CD1c-positive myeloid dendritic cell (primary cell): ENCODE measurements at regions not wholly inside any gene's neighbourhood (a gene's known extent, or its start where the extent isn't known, plus 50 kb on each side); places are given as distances from the start of the nearest gene placed in this dataset.

Source experiments
- DNase-seq: peaks from one replicate; pipeline ENCODE4 v3.0.0-alpha.2; 2016; ENCODE audit errors: extremely low spot score

DNA sequence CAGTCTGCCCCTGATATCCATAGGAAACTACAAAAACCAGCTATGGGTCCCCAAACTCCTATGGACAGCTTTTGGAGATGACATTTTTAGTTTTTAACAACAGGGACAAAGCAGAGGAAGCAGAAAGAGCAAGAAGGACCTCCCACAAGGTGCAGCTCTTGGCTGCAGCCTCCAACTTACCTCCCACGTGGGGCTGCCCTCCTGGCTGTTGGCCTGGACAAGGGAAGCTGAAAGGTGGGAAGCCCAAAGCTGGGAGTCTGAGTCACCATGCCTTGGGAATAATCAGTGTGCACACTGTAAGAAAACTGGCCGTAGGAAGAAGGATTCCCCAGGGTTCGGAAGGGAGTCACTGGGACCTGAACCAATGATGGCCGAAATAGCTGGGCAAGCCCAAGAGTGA lies 51.8 kb upstream of the PAX1 start:
- no peak for DNase-seq

DNA sequence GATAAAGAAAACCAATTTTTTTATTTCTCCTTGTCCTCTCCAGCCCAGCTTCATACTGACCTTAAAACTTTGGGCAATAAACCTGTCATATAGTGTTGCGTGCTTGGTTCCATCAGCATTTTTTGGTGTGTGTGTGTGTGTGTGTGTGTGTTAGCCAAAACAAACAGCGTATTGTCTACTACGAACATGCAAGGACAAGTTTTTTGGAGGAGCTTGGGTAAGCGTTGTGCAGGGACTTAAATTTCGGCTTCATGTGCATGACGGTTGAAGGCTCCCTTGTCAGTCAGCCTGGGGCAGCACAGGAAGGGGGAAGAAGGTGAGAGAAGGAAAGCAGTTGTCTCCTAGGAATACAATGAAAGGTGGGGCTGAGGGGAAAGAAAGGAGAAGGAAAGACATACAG lies 62.0 kb upstream of the PAX1 start:
- no peak for DNase-seq

DNA sequence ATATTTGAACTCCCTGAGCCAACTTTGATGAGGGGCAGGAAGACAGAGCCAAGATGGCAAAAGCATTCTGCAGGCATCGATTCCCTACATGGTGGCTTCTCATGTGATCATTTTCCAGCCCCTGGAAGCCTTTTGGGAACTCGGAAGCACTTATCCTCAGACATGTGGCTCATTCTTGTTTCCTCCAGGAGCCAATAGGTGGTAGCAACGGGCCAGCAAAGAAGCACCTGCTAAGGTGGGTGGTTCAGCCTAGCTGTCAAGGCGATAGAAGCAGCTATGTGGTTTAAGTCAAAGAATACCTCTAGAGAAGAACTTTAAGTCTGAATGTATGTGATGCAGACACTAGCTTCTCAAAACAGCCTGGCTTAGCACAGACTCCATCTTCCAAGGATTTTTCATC lies 64.9 kb upstream of the PAX1 start:
- DNase-seq = no peak

DNA sequence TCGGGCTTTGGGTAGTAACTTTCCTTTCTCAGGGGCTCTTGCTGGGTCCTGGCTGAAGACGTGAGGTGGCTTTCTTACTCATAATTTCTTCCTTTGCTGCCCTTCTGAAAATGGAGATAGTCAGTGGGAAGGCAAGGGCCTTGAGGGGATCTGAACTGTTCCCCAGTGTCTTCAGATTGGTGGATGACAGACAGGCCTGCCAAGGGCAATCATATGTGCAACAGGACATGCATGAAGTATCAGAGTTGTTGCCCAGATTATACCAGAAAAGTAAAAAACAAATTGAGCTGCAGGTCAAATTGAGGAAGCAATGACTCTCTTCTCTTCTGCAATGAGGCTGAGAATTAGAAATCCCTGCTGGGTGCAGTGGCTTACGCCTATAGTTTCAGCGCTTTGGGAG lies 71.6 kb upstream of the PAX1 start:
- no peak for DNase-seq

DNA sequence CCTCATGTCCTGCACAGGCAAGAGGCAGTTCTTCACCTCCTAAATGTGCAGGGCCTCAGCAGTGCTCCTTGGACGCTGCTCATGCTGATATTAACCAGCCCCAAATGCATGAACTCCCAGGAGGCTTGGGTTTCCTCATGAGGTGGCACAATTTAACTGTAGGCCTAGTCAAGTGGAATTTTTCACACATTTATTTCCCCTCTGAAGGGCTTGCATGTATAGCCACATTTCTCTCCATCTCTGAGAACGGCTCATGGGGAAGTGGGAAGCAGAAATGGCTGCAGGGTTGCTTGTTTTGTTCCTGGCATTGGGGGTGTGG lies 72.8 kb upstream of the PAX1 start:
- no peak for DNase-seq

DNA sequence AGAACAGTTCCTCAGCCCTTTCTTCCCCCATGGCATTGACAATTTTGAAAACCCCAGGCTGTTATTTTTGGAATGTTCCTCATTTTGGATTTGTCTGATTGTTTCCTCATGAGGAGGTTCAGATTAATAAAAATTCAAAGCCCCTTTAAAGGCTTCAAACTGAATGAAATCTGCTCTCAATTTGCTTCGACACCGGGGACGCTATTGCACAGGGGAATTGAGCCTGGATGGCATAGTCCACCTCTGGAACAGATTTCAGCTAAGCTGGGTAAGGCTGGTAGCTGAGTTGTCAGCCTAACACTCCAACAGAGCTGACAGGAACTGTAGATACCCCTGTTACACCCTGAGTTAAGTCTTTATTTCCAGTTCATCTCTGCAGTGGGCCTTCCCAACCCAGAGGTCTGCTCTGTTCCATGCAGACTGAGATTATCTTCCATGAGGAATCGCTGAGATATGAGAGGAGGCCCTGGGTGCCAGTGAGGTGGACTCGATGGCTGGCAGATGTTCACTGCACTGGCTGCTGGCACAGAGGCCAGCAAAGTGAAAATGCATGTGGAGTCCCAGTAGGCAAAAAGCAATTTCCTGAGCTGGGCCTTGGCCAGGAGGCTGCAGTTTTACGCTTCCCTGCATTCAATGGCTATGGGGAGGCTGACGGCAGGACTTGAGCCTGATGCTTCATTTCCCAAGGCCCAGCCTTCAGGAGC lies 73.3 kb upstream of the PAX1 start:
- no peak for DNase-seq

DNA sequence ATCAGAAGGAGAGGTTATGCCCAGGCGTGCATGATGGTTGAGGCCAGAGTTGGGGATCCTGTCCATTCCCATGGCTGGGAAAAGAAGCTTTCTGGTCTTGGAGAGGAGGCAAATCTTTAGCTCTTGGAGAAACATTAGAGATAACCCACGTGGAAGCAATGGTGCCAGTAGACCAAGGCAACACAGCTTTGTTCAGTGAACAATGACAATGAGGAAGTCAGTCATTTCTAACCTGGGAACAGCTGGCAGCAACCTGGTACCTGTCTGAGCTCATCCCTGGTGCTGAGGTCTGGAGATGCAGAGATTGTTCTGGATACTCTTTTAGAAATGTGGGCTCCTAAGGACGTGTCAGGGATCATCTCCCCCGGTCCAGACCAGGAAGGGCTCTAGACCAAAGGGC lies 76.7 kb upstream of the PAX1 start:
- no peak for DNase-seq

DNA sequence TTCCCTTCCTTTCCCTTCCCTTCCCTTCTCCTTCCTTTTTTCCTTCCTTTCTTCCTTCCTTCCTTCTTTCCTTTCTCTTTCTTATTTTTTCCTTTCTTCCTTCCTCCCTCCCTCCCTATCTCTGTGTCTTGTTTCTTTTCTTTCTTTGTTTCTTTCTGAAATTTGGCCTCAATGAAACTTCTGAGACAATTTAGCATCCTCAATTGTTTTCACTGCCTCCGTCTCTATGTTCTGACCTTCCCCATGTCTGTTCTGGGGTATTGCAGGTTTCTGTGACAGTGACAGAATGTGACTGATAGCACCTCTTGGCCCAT lies 81.7 kb upstream of the PAX1 start:
- no peak for DNase-seq

DNA sequence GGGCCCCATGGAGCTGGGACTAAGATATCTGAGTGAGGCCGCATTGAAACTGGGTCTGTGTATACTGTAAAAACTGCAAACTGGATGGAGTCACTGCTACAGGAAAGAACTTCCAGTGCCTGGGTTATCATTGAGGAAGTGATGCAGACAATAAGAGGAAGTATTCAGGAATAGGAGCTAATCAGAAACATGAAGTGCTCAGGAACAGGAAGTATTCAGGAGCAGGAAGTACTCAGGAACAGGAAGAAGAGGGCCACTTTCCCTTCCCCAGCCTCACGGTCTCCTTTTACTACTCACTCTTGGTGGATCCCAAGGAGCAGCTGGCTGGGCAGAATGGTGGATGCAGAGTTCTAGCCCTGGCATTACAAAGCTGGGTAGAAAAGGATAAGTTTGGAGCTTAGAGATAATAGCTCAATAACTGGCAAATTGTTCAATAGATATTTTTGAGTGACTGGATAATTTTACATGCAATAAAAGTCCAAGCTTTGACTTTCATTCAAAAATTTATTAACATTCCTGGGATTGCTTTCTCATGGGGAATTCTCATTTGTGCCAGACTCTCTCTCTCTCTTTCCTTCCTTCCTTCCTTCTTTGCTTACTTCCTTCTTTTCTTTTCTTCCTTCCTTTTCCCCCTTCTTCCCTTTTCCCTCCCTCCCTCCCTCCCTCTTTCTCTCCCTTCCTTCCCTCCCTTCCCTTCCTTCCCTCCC lies 82.2 kb upstream of the PAX1 start:
- peak; percentile 23 for DNase-seq

DNA sequence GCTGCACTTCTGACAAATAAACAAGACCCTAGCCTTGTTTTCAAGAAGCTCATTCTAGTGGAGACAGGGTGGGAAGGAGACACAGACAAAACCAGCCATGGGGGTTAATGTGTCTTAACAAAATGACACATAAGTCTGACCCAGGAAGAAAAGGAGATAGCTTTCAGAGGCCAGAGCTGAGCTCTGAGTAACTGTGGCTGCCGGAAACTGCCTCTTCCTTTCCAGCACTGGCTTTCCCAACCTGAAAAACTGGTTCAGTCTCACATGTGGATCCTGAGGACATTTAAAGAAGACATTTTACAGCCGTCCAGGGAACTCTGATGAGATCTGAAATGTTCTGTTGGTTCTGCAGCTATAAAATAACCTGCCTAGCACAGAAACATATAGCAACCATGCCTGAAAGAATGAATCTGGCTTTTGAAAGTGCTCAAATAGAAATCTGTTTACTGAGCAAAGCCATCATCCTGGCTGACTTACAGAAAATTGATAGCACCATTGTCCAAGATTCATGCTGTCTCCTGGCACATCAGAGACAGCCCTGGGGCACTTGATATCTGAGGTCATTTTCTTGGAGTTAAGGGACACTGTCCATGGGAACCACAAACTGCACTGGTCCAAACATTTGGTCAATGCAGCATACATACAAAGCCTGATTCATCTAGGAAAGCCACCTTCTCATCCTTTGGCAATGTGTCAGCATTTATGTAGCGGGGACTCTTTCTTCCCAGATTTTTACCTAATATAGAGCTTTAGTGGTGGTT lies 83.2 kb upstream of the PAX1 start:
- DNase-seq = no peak

DNA sequence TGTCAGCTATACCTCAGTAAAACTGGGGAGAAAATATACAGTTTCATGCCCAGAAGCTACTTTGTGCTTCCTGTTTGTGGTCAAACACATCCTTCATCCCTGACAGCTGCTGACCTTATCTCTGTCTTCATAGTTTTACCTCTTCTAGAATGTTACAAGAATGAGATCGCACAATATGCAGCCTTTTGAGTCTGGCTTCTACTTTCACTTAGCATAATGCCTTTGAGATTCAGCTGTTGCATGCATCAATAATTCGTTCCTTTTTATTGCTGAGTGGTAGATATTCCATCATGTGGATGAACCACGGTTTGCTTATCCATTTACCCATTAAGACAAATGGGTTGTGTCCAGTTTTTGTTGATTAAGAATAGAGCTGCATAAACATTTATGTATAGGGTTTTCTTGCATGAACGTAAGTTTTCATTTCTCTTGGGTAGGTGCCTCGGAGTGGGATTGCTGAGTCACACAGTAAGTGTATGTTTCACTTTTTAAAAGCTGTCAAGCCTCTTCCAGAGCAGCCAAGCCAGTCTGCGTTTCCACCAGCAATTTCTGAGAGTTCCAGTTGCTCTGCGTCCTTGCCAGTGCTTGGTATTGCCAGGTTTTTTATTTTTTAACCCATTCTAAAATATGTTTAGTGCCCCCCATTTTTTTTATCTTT lies 86.6 kb upstream of the PAX1 start:
- no peak for DNase-seq

DNA sequence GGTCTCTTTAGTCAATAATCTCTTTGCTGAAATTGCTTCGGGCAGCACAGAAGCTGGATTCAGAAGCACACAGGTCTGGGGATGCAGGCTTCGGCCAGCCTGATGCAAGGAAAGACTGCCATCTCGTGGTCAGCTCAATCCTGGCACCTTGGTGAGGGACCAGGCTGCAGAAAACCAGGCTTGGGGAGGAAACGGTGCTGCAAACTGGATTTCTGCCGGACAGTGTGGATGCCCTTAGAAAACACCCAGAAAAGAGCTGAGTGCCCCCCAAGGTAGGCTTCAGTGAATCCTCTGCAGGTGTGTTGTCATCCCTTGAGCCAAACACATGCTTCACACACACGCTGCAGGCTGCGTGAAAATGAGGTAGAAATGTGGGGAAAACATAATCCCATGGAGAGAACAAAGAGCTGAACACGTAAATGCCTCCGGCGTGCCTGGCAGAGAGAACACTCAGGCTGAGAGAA lies 89.8 kb upstream of the PAX1 start:
- DNase-seq = peak; percentile 18

DNA sequence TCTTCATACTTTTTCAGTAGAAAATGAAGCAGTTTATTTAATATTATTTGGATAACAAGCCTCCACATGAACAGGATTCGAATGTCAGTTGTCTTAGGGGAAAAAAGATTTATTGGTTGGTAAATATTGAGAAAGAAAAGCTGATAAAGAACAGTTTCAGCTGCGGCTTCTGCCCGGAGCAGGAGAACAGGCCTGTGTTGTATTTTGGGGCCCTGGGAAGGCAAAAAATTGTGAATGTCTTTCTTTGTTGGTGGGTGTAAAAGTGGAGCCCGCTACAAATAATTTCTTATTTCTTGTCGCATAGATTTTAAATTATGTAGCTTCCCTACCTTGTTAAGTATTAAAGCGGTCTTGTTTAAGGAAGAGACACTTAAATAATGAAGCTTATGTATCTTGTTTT lies 90.5 kb upstream of the PAX1 start:
- no peak for DNase-seq

DNA sequence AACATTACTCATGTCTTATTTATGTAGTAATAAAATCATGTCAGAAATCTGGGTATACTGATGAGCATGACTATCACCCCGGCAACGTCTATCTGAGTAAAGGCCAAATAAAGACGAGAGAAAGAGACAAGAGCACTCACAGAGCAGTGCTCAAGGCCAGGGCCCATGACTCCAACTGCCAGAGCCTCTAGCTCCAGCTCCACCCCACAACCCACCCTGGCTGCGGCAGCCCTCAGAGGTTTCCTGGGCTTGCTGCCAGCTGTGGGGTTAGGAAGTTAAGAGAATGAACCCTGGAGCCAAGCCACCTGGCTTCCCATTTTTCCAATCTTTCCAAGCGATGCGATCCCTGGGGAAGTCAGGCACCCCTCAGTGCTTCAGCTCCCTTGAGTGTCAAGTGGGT lies 92.0 kb upstream of the PAX1 start:
- DNase-seq = no peak

DNA sequence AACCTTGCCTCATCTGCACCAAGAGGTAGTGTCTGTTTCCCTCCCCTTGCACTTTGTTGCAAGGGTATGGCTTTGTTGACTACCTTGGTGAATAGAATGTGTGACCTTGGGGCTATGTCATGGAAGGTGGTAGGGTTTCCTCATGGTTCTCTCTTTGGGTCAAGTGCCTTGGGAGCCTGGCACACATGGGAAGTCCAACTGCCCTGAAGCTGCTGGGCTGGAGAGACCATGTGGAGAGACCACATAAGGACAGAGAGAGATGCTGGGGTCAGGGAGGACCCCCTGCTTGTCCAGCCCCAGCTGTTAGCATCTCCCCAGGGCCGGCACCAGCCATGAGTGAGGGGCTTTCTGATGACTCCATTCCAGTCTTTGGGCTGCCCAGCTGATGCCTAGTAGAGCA lies 95.5 kb upstream of the PAX1 start:
- DNase-seq = no peak

DNA sequence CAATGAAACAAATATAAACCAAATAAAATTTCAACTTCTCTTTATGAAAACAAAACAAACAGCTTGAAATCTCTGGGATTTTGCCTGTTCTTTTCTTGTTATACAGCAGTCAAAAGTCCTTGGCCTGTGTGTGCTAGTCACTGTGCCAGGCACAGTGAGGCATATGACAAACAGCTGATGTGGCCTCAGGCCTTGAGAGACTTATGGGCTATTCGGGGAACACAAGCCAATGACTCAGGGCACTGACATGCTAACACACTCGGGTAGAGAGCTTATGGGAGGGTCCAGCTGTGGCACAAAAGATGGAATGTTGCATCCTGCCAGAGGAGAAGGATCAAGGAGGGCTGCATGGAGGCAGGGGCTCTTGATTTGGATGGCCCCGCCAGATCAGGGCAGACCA lies 95.4 kb upstream of the NKX2-2 start:
- DNase-seq = no peak

DNA sequence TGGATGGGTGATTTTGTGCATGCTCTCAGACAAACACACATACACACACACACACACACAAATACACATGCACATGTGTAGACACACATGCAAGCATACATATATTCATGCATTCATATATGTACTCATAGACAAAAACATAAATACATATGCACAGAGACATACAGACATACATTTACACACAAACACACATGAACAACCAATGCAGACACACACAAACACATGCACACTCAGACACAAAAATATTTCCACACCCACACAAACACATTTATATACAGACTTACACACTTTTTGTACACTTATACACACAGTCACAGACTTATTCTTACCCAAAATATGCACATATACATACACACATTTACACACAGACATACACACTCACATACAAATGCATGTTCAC lies 94.9 kb upstream of the NKX2-2 start:
- DNase-seq = no peak

DNA sequence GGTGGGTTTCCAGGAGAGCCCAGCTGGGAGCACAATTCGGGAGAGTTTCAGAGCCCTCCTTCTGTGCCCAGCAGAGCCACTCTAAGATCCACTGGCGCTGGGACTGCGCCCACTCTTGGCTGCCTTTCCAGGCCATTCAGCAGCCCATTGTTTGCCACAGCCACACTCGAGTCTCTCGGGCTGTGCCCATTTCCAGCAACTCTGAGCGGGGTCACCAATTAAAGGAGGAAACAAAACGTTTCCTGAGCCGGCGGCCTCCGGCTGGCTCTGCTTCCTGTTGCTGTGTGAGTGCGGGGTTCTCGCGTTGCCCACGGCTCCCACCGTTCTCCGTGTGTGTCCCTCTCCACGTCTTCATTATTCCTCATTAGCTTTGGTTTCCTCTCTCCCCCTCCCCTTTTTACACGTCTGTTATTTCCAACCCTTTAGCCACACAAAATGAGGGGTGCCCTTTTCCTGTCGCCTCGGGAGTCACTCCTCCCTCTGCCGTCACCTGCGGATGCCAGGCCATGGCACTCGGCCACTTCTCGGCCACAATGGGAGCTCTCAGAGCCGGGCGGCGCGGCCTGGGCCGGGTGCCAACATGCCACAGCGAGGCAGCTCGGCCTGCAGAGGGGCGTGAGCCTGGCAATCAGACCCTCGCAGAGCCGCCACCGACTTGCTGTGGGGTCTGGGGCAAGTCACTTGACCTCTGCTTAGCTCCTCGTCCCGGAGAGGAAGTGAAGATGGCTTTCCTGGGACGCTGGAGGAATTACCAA lies 94.3 kb upstream of the NKX2-2 start:
- no peak for DNase-seq

DNA sequence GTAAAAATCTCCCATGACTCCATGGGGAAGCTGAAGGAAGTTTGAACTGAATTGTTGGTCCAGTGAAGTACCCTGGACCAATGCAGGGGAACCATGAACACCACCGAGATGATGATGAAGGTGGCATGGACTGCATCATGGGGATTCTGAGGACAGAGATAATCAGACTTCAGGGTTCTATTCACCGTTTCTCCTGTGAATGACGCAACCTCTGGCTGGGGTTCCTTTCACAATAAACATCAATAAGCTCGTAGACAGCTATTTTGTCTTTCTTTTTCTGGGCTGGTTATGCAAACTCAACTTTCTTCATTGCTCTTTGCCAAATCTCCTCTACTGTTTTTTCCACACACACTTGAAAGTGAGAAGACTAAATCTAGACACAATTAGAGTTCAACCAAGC lies 87.9 kb upstream of the NKX2-2 start:
- DNase-seq = no peak

DNA sequence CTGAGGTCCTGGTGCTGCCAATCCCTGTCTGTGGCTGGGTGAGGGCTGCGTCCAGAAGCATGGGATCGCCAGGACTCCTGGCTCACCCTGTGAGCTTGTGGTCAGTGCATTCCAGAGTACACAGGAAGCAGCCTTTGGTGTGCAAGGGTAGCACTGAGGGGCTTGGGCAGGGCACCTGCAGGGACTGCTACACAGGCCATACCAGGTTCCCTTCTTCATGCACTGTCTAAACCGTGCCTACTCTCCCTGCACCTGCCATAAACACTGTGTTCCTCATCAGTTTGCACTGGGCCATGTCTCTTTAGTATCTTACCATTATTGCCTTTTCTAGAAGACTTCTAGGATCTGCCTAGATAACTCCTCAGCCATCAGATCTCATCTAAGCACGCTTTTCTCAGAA lies 72.8 kb upstream of the NKX2-2 start:
- DNase-seq = no peak

DNA sequence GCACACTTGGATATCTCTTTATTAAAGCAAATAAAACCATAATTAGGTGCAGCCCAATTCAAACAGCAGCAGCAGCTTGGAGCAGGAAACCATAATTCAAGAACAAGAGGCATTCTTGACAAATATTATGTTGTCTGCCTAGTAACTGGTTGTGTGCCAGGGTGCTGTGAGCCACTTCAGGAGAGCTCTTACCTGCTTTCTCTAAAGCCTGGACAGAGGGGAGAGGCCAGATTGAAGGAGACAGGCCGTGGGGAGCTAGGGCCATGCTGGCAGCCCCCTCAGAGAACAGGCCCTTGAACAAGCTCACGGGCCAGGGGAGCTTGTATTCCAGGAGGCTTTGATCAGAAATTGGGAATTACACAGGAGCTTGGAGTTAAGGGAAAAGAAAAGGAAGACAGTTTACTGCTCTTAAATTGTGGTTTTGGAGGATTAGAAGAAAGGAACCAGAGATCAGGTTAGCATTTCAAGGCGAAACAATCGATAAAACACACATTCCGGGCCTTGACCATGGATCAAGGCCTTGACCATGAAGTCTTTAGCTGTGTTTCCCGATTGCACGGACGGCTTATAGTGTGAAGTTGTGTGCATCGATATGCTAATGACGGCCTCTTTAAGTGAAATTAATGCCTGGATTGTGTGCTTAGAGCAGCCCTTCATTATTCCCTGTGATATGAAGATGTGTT lies 69.8 kb upstream of the NKX2-2 start:
- DNase-seq = no peak

DNA sequence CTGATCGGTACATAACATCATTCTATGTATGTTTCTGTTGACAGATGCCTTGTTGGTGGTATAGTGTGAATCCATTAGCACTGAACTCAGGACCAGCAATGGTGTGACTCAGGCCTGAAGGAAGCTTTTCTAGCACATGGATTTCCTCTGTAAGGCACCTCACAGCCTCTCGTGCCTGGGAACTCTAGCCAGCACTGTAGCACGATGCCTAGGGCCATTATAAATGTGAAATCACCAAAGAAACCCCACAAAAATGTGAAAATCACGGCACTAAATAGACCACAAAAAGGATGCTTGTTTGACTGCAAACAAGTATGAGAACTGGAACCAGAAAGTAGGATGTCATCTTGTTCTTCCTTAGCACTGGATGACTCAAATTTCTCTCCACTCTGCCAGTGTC lies 63.7 kb upstream of the NKX2-2 start:
- no peak for DNase-seq
